Osteocyte (in vitro differentiated cells): ENCODE measurements at regions not wholly inside any gene's neighbourhood (a gene's known extent, or its start where the extent isn't known, plus 50 kb on each side); places are given as distances from the start of the nearest gene placed in this dataset.

ENCODE experiments used
- DNase-seq: peaks from one replicate; pipeline ENCODE4 v3.0.0; 2021; ENCODE audit warnings: mixed read lengths; ENCODE audit not compliant: unreplicated experiment; ENCODE audit errors: extremely low spot score
- H3K27ac Mint-ChIP-seq: one replicate; pipeline ENCODE4 v1.8.0; 2021; ENCODE audit warnings: mild to moderate bottlenecking, mixed read lengths; ENCODE audit not compliant: unreplicated experiment
- H3K27me3 Mint-ChIP-seq: one replicate; pipeline ENCODE4 v1.8.0; 2021; ENCODE audit warnings: mixed read lengths; ENCODE audit not compliant: unreplicated experiment
- H3K36me3 Mint-ChIP-seq: one replicate; pipeline ENCODE4 v1.8.0; 2021; ENCODE audit warnings: mixed read lengths; ENCODE audit not compliant: unreplicated experiment
- H3K4me1 Mint-ChIP-seq: one replicate; pipeline ENCODE4 v1.8.0; 2021; ENCODE audit warnings: mixed read lengths; ENCODE audit not compliant: unreplicated experiment
- H3K4me3 Mint-ChIP-seq: one replicate; pipeline ENCODE4 v1.8.0; 2021; ENCODE audit warnings: mild to moderate bottlenecking, moderate library complexity, mixed read lengths; ENCODE audit not compliant: unreplicated experiment
- H3K9me3 Mint-ChIP-seq: one replicate; pipeline ENCODE4 v1.8.0; 2021; ENCODE audit warnings: mixed read lengths; ENCODE audit not compliant: unreplicated experiment
- TF ChIP-seq, protein P1 (sequence below): fragments of 200-600 bp; sonication (generic); IDR thresholded peaks from 2 replicates; pipeline ENCODE4 v1.5.0; 2021; ENCODE audit warnings: antibody characterized with exemption, mild to moderate bottlenecking, moderate library complexity

DNA sequence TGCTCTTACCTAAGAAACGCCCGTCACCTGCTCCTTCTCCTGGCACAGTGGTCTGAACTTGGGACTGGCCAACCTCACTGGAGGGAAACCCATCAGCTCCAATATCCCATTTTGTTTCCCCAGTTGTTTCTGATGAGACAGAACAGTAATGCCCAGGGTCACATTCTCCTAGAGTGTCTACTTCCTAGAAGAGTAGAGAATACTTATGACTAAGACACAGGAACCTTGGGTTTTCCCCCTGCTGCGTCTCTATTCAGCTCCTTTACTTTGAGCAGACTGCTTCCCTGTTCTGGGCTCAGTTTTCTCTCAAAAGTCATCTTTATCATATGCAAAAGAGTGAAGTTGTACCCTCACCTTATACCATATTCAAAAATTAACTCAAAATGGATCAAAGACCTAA, 79.4 kb downstream of the POLR2M start:
- H3K27me3 Mint-ChIP-seq: no peaks in the 10 kb centered on the region
- peaks cover 26% of the 10 kb centered on the region for H3K4me1 Mint-ChIP-seq
- H3K4me3 Mint-ChIP-seq: no peak overlapping the region
- TF ChIP-seq, protein P1, sequence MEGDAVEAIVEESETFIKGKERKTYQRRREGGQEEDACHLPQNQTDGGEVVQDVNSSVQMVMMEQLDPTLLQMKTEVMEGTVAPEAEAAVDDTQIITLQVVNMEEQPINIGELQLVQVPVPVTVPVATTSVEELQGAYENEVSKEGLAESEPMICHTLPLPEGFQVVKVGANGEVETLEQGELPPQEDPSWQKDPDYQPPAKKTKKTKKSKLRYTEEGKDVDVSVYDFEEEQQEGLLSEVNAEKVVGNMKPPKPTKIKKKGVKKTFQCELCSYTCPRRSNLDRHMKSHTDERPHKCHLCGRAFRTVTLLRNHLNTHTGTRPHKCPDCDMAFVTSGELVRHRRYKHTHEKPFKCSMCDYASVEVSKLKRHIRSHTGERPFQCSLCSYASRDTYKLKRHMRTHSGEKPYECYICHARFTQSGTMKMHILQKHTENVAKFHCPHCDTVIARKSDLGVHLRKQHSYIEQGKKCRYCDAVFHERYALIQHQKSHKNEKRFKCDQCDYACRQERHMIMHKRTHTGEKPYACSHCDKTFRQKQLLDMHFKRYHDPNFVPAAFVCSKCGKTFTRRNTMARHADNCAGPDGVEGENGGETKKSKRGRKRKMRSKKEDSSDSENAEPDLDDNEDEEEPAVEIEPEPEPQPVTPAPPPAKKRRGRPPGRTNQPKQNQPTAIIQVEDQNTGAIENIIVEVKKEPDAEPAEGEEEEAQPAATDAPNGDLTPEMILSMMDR: no peak
- no peak overlapping the region for H3K27ac Mint-ChIP-seq
- no peak for DNase-seq
- no peaks in the 10 kb centered on the region for H3K36me3 Mint-ChIP-seq
- no peaks in the 10 kb centered on the region for H3K9me3 Mint-ChIP-seq

DNA sequence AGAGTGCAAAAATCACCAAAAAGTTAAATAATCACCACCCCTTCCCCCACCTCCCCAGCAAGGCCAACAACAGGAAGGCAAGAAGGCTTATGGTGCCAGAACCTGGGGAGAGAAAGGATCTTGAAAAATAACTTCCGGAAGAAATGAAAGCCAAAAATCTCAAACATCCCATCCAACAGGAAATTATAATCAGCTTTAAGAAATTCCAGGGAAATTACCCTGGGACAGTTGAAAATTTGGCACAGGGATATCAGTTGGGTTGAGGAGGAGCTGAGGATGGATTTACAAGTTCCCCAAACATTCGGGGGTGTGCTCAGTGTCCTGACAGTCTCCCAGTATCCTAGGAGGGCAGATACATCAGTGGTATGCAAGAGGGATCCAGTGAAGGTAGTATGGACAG, 82.7 kb downstream of the POLR2M start:
- Mint-ChIP-seq H3K36me3 (no peaks in the 10 kb centered on the region), H3K9me3 (no peaks in the 10 kb centered on the region), H3K27me3 (no peaks in the 10 kb centered on the region), H3K4me1 (peaks cover 12% of the 10 kb centered on the region), H3K27ac (no peak overlapping the region), H3K4me3 (no peak overlapping the region)
- no peak for DNase-seq
- TF ChIP-seq, protein P1: no peak

DNA sequence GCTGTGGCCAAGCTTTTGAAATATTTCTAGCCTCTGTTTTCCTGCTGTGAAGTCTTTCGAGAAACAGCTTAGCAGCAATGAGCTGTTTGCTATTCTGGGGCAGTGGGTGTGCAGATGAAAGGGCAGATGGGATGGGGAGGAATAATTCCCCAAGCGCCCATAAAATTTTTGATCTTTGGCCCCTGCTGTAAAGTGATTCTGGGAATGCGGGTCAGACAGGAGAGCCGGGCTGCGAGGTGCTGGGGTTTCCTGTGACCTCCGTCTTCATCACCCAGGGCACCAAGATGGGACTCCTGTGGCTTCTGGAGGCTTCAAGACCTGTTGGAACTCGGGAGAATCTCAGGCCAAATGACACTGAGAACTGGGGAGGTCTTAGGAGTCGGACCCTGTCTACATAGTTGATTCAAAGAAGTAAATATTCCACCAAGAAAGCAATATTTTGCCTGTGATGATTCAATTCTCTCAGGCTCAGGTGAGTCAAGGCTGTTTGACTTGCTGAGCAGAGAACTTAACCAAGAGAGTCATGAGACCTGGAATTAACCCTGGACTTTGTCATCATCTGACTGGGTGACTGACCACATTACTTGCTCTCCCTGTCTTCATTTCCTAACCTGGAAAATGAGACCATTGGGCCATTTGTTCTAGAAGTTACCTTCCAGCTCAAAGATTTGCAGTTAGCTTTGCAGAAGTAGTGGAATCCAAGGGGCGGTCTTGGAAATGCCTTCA, 86.4 kb downstream of the POLR2M start:
- no peak for DNase-seq
- Mint-ChIP-seq H3K4me3 (no peak overlapping the region), H3K27me3 (peaks cover 3% of the 10 kb centered on the region), H3K36me3 (no peaks in the 10 kb centered on the region), H3K27ac (no peak overlapping the region), H3K4me1 (peaks cover 6% of the 10 kb centered on the region), H3K9me3 (no peaks in the 10 kb centered on the region)
- TF ChIP-seq, protein P1: no peak

DNA sequence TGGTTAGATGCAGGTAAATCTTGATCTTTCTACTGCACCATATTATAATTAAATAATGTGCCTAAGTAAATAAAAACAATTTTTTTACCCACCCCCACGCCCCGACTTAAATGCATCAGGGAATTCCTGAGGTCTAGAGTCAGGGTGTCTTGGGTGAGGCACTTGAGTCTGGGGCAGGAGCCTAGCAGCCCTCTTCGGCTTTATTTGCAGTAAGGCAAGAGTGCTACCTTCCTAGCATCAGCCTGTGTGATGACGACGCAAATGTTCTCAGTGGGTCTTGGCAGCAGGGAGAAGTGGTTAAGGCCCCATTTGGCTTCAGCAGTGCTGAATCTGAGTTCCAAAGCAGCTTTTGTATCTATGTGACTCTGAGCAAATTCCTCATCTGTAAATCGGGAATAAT, 88.7 kb downstream of the POLR2M start:
- DNase-seq: no peak
- H3K4me1 Mint-ChIP-seq: no peaks in the 10 kb centered on the region
- TF ChIP-seq, protein P1: no peak
- peaks cover 3% of the 10 kb centered on the region for H3K27me3 Mint-ChIP-seq
- H3K9me3 Mint-ChIP-seq: no peaks in the 10 kb centered on the region
- H3K4me3 Mint-ChIP-seq: no peak overlapping the region
- H3K27ac Mint-ChIP-seq: no peak overlapping the region
- no peaks in the 10 kb centered on the region for H3K36me3 Mint-ChIP-seq

DNA sequence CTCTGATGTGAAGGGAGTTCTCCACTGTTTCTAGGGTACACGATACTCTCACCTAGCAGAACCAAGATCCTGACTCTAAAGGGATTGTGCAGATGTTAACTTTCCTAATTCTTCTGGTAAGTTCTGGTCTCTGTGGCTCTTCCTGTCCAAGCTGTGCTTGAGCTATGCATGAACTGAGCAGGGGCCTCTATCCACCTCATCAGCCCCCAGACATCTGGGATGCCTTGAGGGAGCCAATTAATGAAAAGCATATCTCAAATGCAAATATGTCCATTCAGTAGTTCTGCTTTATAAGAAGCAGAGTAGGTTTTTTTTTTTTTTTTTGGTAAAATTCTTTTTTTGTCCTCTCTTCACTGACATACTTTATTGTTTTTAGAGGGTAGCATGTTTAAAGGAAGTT, 89.6 kb downstream of the POLR2M start:
- H3K4me1 Mint-ChIP-seq: no peaks in the 10 kb centered on the region
- peaks cover 3% of the 10 kb centered on the region for H3K27me3 Mint-ChIP-seq
- H3K36me3 Mint-ChIP-seq: no peaks in the 10 kb centered on the region
- TF ChIP-seq, protein P1: no peak
- DNase-seq: no peak
- H3K27ac Mint-ChIP-seq: no peak overlapping the region
- no peaks in the 10 kb centered on the region for H3K9me3 Mint-ChIP-seq
- no peak overlapping the region for H3K4me3 Mint-ChIP-seq
